WTC11 (cell line): ENCODE measurements at regions not wholly inside any gene's neighbourhood (a gene's known extent, or its start where the extent isn't known, plus 50 kb on each side); places are given as distances from the start of the nearest gene placed in this dataset.
A peak's percentile ranks its signal among the peaks of the same experiment; 100 is the strongest.

ENCODE experiments used
- ATAC-seq: fragments of 200-7000 bp; cut with Tn5 transposase; 2 replicates; pipeline ENCODE4 v1.10.0; 2021; ENCODE audit warnings: mild to moderate bottlenecking, moderate library complexity
- CTCF ChIA-PET: fragments of 300-600 bp; sonication (Branson Sonifier 250); formaldehyde crosslinking; loops from one replicate; lab custom pipeline; 2021; ENCODE audit warnings: antibody characterized with exemption; lab: Charles Lee
- POLR2A ChIA-PET: fragments of 350-600 bp; sonication (Branson Sonifier 250); formaldehyde crosslinking; loops from one replicate; lab custom pipeline; 2021; ENCODE audit warnings: antibody characterized with exemption; lab: Charles Lee
- DNase-seq: peaks from one replicate; pipeline ENCODE4 v3.0.0; 2021; ENCODE audit warnings: low spot score
- H3K27ac Mint-ChIP-seq: 2 replicates; pipeline ENCODE4 v1.8.0; 2021; ENCODE audit warnings: mixed read lengths
- H3K27me3 Mint-ChIP-seq: 2 replicates; pipeline ENCODE4 v1.8.0; 2021; ENCODE audit warnings: low read depth, mild to moderate bottlenecking, moderate library complexity, mixed read lengths
- H3K36me3 Mint-ChIP-seq: 2 replicates; pipeline ENCODE4 v1.8.0; 2021; ENCODE audit warnings: mixed read lengths
- H3K4me1 Mint-ChIP-seq: 2 replicates; pipeline ENCODE4 v1.8.0; 2022; ENCODE audit warnings: mixed read lengths
- H3K4me3 Mint-ChIP-seq: 2 replicates; pipeline ENCODE4 v1.8.0; 2021; ENCODE audit warnings: mild to moderate bottlenecking, moderate library complexity, mixed read lengths
- H3K9me3 Mint-ChIP-seq: 2 replicates; pipeline ENCODE4 v1.8.0; 2021; ENCODE audit warnings: mixed read lengths
- ATF1 ChIP-seq: sonication (generic); formaldehyde crosslinking; IDR thresholded peaks from 2 replicates; pipeline ENCODE4 v1.8.1; 2023; ENCODE audit warnings: mild to moderate bottlenecking, moderate library complexity, missing genetic modification reagents
- E2F1 ChIP-seq: sonication (generic); formaldehyde crosslinking; IDR thresholded peaks from 2 replicates; pipeline ENCODE4 v1.8.0; 2022; ENCODE audit warnings: mild to moderate bottlenecking, missing genetic modification reagents
- ESRRA ChIP-seq: sonication (generic); formaldehyde crosslinking; IDR thresholded peaks from 2 replicates; pipeline ENCODE4 v1.8.1; 2022; ENCODE audit warnings: mild to moderate bottlenecking, missing genetic modification reagents, borderline replicate concordance
- JUN ChIP-seq: sonication (generic); formaldehyde crosslinking; IDR thresholded peaks from 2 replicates; pipeline ENCODE4 v1.8.0; 2023; ENCODE audit warnings: mild to moderate bottlenecking, missing genetic modification reagents
- KAT7 ChIP-seq: sonication (generic); formaldehyde crosslinking; IDR thresholded peaks from 2 replicates; pipeline ENCODE4 v1.8.1; 2023; ENCODE audit warnings: missing genetic modification reagents, mild to moderate bottlenecking, borderline replicate concordance
- NFATC4 ChIP-seq: fragments of 250-450 bp; sonication (Bioruptor Pico); IDR thresholded peaks from 2 replicates; pipeline ENCODE4 v1.9.0; 2021; ENCODE audit warnings: mild to moderate bottlenecking
- NFE2L1 ChIP-seq: sonication (generic); formaldehyde crosslinking; IDR thresholded peaks from 2 replicates; pipeline ENCODE4 v1.8.1; 2023; ENCODE audit warnings: missing genetic modification reagents
- OVOL2 ChIP-seq: fragments of 250-450 bp; sonication (Bioruptor Pico); IDR thresholded peaks from 2 replicates; pipeline ENCODE4 v1.9.0; 2021; ENCODE audit warnings: mild to moderate bottlenecking, borderline replicate concordance
- PRRX2 ChIP-seq: fragments of 250-450 bp; sonication (Bioruptor Pico); IDR thresholded peaks from 2 replicates; pipeline ENCODE4 v1.8.0; 2021; ENCODE audit warnings: mild to moderate bottlenecking
- SMAD4 ChIP-seq: sonication (generic); formaldehyde crosslinking; IDR thresholded peaks from 2 replicates; pipeline ENCODE4 v1.8.0; 2022; ENCODE audit warnings: mild to moderate bottlenecking, missing genetic modification reagents
- SOX15 ChIP-seq: fragments of 250-450 bp; sonication (Bioruptor Pico); IDR thresholded peaks from 2 replicates; pipeline ENCODE4 v1.9.0; 2021; ENCODE audit warnings: mild to moderate bottlenecking
- USF1 ChIP-seq: sonication (generic); formaldehyde crosslinking; IDR thresholded peaks from 2 replicates; pipeline ENCODE4 v1.8.0; 2022; ENCODE audit warnings: mild to moderate bottlenecking, missing genetic modification reagents
- ZNF138 ChIP-seq: sonication (generic); formaldehyde crosslinking; conservative IDR thresholded peaks from 2 replicates; pipeline ENCODE4 v1.8.1; 2022; ENCODE audit warnings: mild to moderate bottlenecking, moderate library complexity, missing genetic modification reagents
- ZNF317 ChIP-seq: sonication (generic); formaldehyde crosslinking; IDR thresholded peaks from 2 replicates; pipeline ENCODE4 v1.8.1; 2023; ENCODE audit warnings: low read depth, mild to moderate bottlenecking, moderate library complexity, missing genetic modification reagents, borderline replicate concordance
- ZNF396 ChIP-seq: fragments of 250-450 bp; sonication (Bioruptor Pico); IDR thresholded peaks from 2 replicates; pipeline ENCODE4 v1.8.0; 2021; ENCODE audit warnings: mild to moderate bottlenecking, moderate library complexity, borderline replicate concordance
- ZNF423 ChIP-seq: fragments of 250-450 bp; sonication (Bioruptor Pico); IDR thresholded peaks from 2 replicates; pipeline ENCODE4 v2.1.2; 2022; ENCODE audit warnings: mild to moderate bottlenecking, moderate library complexity
- TF ChIP-seq, protein P1 (sequence below): fragments of 200-600 bp; IDR thresholded peaks from 2 replicates; pipeline ENCODE4 v1.8.0; 2022; ENCODE audit warnings: antibody characterized with exemption
- TF ChIP-seq, protein P2 (sequence below): sonication (generic); formaldehyde crosslinking; IDR thresholded peaks from 2 replicates; pipeline ENCODE4 v1.8.1; 2022; ENCODE audit warnings: low read depth, mild to moderate bottlenecking, moderate library complexity, missing genetic modification reagents, borderline replicate concordance
- TF ChIP-seq, protein P3 (sequence below): sonication (generic); formaldehyde crosslinking; IDR thresholded peaks from 2 replicates; pipeline ENCODE4 v1.8.1; 2023; ENCODE audit warnings: mild to moderate bottlenecking, missing genetic modification reagents, moderate library complexity
- TF ChIP-seq, protein P4 (sequence below): fragments of 250-450 bp; sonication (Bioruptor Pico); IDR thresholded peaks from 2 replicates; pipeline ENCODE4 v1.9.0; 2021; ENCODE audit warnings: mild to moderate bottlenecking

GRCh38 chr5:61638476-61638875, 306.4 kb downstream of the ZSWIM6 start:
- CTCF ChIA-PET, result interaction anchor here (1.1 kb wide), 1 partner anchor 41 kb away, joined by 3 read pairs; no protein-coding TSS in a partner anchor
- no peak for ATAC-seq
- H3K27ac Mint-ChIP-seq, result no peak overlapping the region

GRCh38 chr5:61640179-61641021, 308.3 kb downstream of the ZSWIM6 start:
- ATAC-seq (no peak), DNase-seq (no peak)
- no peaks in the 10 kb centered on the region; the same call in 1 of the 2 replicates for H3K36me3 Mint-ChIP-seq
- no peak overlapping the region for H3K4me3 Mint-ChIP-seq
- H3K27me3 Mint-ChIP-seq, result 0 out of 2 replicates have a peak, but pooled peaks cover 4% of the 10 kb centered on the region
- TF ChIP-seq OVOL2 (CRISPR knock-in tag) (no peak), PRRX2 (no peak), ZNF396 (CRISPR knock-in tag) (no peak), ESRRA (no peak)
- TF ChIP-seq, all 79 proteins: peak for 0
- CTCF ChIA-PET, result interaction anchor here (1.5 kb wide), 1 partner anchor 18 kb away, joined by 4 read pairs; no protein-coding TSS in a partner anchor
- POLR2A ChIA-PET, result no interaction called here
- Mint-ChIP-seq H3K9me3 (peaks cover 4% of the 10 kb centered on the region; the same call in 1 of the 2 replicates), H3K27ac (no peak overlapping the region), H3K4me1 (peaks cover 23% of the 10 kb centered on the region)

More at GRCh38 chr5:61638476-61638875, 306.4 kb downstream of the ZSWIM6 start:
- Mint-ChIP-seq H3K27me3 (peaks cover 4% of the 10 kb centered on the region; the same call in 1 of the 2 replicates), H3K36me3 (no peaks in the 10 kb centered on the region; the same call in 1 of the 2 replicates), H3K9me3 (peaks cover 4% of the 10 kb centered on the region; the same call in 1 of the 2 replicates)
- POLR2A ChIA-PET, result no interaction called here
- no peak for DNase-seq
- TF ChIP-seq KAT7 (CRISPR knock-in tag), result no peak
- TF ChIP-seq, protein P1, sequence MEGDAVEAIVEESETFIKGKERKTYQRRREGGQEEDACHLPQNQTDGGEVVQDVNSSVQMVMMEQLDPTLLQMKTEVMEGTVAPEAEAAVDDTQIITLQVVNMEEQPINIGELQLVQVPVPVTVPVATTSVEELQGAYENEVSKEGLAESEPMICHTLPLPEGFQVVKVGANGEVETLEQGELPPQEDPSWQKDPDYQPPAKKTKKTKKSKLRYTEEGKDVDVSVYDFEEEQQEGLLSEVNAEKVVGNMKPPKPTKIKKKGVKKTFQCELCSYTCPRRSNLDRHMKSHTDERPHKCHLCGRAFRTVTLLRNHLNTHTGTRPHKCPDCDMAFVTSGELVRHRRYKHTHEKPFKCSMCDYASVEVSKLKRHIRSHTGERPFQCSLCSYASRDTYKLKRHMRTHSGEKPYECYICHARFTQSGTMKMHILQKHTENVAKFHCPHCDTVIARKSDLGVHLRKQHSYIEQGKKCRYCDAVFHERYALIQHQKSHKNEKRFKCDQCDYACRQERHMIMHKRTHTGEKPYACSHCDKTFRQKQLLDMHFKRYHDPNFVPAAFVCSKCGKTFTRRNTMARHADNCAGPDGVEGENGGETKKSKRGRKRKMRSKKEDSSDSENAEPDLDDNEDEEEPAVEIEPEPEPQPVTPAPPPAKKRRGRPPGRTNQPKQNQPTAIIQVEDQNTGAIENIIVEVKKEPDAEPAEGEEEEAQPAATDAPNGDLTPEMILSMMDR, result no peak
- no peak for TF ChIP-seq SMAD4 (CRISPR knock-in tag)
- TF ChIP-seq, protein P2, sequence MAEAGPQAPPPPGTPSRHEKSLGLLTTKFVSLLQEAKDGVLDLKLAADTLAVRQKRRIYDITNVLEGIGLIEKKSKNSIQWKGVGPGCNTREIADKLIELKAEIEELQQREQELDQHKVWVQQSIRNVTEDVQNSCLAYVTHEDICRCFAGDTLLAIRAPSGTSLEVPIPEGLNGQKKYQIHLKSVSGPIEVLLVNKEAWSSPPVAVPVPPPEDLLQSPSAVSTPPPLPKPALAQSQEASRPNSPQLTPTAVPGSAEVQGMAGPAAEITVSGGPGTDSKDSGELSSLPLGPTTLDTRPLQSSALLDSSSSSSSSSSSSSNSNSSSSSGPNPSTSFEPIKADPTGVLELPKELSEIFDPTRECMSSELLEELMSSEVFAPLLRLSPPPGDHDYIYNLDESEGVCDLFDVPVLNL, result no peak
- TF ChIP-seq JUN (CRISPR knock-in tag), result no peak
- TF ChIP-seq SOX15, result no peak
- no peak for TF ChIP-seq ZNF423 (CRISPR knock-in tag)
- no peak for TF ChIP-seq ZNF317 (CRISPR knock-in tag)
- TF ChIP-seq, protein P3, sequence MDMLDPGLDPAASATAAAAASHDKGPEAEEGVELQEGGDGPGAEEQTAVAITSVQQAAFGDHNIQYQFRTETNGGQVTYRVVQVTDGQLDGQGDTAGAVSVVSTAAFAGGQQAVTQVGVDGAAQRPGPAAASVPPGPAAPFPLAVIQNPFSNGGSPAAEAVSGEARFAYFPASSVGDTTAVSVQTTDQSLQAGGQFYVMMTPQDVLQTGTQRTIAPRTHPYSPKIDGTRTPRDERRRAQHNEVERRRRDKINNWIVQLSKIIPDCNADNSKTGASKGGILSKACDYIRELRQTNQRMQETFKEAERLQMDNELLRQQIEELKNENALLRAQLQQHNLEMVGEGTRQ, result no peak
- TF ChIP-seq, all 79 proteins: peak for 0
- H3K4me3 Mint-ChIP-seq, result no peak overlapping the region
- peaks cover 25% of the 10 kb centered on the region for H3K4me1 Mint-ChIP-seq

DNA sequence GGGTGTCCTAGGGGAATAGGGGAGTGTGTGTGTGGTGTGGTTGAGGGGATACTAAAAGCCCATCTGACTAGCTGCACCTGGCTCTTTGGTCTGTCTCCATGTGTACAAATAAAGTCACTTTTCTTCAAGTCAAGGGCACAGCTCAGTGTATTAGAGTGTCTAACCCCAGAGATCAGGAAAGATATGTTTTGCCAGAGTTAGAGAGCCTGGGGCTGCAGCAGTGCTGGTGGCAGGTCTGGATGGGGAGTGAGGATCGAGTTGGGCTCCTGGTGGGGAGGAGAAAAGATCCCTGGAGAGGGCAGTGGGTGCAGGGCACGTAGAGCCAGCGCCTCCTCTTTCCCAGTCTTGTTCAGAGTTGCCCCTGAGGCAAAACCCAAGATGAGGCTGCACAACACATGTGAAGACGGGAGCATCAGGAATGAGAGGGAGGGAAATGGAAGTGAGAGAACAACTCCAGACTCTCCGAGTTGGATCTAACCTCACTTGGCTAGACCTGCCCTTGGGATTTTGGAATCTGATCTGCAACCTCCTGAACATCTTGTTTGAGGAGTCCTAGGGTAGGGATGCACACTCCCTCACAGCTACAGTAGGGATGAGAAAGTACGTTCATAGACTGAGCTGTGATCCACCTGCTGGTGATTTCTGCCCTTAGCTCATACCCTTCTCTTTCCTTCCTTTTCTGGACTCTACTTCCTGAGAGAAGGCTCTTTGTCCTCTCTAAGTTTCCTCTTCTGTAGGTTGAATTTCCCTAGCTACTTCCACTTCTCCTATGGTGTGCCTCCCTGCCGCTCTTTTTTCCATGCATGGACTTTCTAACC, 309.9 kb downstream of the ZSWIM6 start:
- H3K27ac Mint-ChIP-seq, result no peak overlapping the region
- POLR2A ChIA-PET, result no interaction called here
- DNase-seq (no peak), ATAC-seq (peak; percentile 57)
- CTCF ChIA-PET, result interaction anchor here (0.6 to 1.6 kb wide), 5 partner anchors 10 to 585 kb away, joined by 3 to 7 read pairs (median 3); no protein-coding TSS in a partner anchor
- H3K9me3 Mint-ChIP-seq, result no peaks in the 10 kb centered on the region
- 0 out of 2 replicates have a peak, but pooled peaks cover 1% of the 10 kb centered on the region for H3K27me3 Mint-ChIP-seq
- H3K36me3 Mint-ChIP-seq, result no peaks in the 10 kb centered on the region
- H3K4me3 Mint-ChIP-seq, result no peak overlapping the region
- H3K4me1 Mint-ChIP-seq, result peaks cover 9% of the 10 kb centered on the region
- TF ChIP-seq ATF1 (CRISPR knock-in tag) (no peak), E2F1 (CRISPR knock-in tag) (no peak), NFATC4 (CRISPR knock-in tag) (no peak), NFE2L1 (CRISPR knock-in tag) (no peak), USF1 (CRISPR knock-in tag) (no peak), ZNF138 (CRISPR knock-in tag) (no peak), JUN (CRISPR knock-in tag) (no peak), SMAD4 (CRISPR knock-in tag) (no peak)
- TF ChIP-seq, protein P4, sequence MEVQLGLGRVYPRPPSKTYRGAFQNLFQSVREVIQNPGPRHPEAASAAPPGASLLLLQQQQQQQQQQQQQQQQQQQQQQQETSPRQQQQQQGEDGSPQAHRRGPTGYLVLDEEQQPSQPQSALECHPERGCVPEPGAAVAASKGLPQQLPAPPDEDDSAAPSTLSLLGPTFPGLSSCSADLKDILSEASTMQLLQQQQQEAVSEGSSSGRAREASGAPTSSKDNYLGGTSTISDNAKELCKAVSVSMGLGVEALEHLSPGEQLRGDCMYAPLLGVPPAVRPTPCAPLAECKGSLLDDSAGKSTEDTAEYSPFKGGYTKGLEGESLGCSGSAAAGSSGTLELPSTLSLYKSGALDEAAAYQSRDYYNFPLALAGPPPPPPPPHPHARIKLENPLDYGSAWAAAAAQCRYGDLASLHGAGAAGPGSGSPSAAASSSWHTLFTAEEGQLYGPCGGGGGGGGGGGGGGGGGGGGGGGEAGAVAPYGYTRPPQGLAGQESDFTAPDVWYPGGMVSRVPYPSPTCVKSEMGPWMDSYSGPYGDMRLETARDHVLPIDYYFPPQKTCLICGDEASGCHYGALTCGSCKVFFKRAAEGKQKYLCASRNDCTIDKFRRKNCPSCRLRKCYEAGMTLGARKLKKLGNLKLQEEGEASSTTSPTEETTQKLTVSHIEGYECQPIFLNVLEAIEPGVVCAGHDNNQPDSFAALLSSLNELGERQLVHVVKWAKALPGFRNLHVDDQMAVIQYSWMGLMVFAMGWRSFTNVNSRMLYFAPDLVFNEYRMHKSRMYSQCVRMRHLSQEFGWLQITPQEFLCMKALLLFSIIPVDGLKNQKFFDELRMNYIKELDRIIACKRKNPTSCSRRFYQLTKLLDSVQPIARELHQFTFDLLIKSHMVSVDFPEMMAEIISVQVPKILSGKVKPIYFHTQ (CRISPR knock-in tag), result no peak
